A673 (cell line): ENCODE measurements at regions not wholly inside any gene's neighbourhood (a gene's known extent, or its start where the extent isn't known, plus 50 kb on each side); places are given as distances from the start of the nearest gene placed in this dataset.

Source experiments
- CTCF ChIP-seq: fragments of 300-800, 200-600 bp; sonication (generic); conservative IDR thresholded peaks from 2 replicates; pipeline ENCODE4 v1.5.1; 2017; ENCODE audit warnings: low read depth, mild to moderate bottlenecking, antibody characterized with exemption, low read length, moderate library complexity, mixed read lengths
- EZH2 ChIP-seq: fragments of 200-600 bp; sonication (generic); IDR thresholded peaks from 2 replicates; pipeline ENCODE4 v1.6.1; 2017; ENCODE audit warnings: borderline replicate concordance, low read depth, mild to moderate bottlenecking, mixed read lengths, antibody characterized with exemption, low read length; ENCODE audit not compliant: poor library complexity, severe bottlenecking

DNA sequence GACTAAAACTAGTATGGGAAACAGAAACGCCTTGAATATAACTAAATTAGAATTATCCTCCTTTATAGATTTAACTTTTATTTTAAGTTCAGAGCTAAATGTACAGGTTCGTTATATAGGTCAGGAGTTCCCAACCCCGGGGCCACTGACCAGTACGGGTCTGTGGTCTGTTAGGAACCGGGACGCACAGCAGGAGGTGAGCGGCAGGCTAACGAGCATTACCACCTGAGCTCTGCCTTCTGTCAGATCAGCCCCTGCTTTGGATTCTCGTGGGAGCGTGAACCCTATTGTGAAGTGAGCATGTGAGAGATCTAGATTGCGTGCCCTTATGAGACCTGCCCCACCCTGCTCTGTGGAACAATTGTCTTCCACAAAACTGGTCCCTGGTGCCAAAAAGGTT lies 51.0 kb downstream of the FAT4 start:
- TF ChIP-seq CTCF: no peak
- no peak for TF ChIP-seq EZH2
